SK-N-SH treated with all-trans-retinoic acid at 6 μM for 48 hours (cell line): ENCODE measurements at regions not wholly inside any gene's neighbourhood (a gene's known extent, or its start where the extent isn't known, plus 50 kb on each side); places are given as distances from the start of the nearest gene placed in this dataset.

Experiments
- ARNTL ChIP-seq: fragments of 450-650 bp; formaldehyde crosslinking; IDR thresholded peaks from 2 replicates; pipeline ENCODE4 v1.5.0; 2020; ENCODE audit warnings: low read depth, mild to moderate bottlenecking, moderate library complexity, borderline replicate concordance
- CREB5 ChIP-seq: fragments of 250-450 bp; sonication (Bioruptor Pico); IDR thresholded peaks from 2 replicates; pipeline ENCODE4 v1.5.1; 2020; ENCODE audit warnings: low read depth, mild to moderate bottlenecking, moderate library complexity
- CSRNP3 ChIP-seq: fragments of 250-450 bp; sonication (Bioruptor Pico); IDR thresholded peaks from 2 replicates; pipeline ENCODE4 v1.5.1; 2021; ENCODE audit warnings: mild to moderate bottlenecking, moderate library complexity
- PATZ1 ChIP-seq: fragments of 250-450 bp; sonication (Bioruptor Pico); IDR thresholded peaks from 2 replicates; pipeline ENCODE4 v1.8.0; 2020; ENCODE audit warnings: mild to moderate bottlenecking, moderate library complexity, borderline replicate concordance
- PPARA ChIP-seq: fragments of 250-450 bp; sonication (Bioruptor Pico); IDR thresholded peaks from 2 replicates; pipeline ENCODE4 v1.5.0; 2020; ENCODE audit warnings: mild to moderate bottlenecking, borderline replicate concordance
- RARB ChIP-seq: fragments of 250-450 bp; sonication (Bioruptor Pico); IDR thresholded peaks from 2 replicates; pipeline ENCODE4 v1.8.0; 2021; ENCODE audit warnings: mild to moderate bottlenecking, moderate library complexity
- ZFP3 ChIP-seq: fragments of 250-450 bp; sonication (Bioruptor Pico); IDR thresholded peaks from 2 replicates; pipeline ENCODE4 v1.5.0; 2020; ENCODE audit warnings: mild to moderate bottlenecking, moderate library complexity
- ZNF70 ChIP-seq: fragments of 450-650 bp; formaldehyde crosslinking; IDR thresholded peaks from 2 replicates; pipeline ENCODE4 v1.5.0; 2020; ENCODE audit warnings: mild to moderate bottlenecking, moderate library complexity
- ZNF8 ChIP-seq: fragments of 450-650 bp; formaldehyde crosslinking; IDR thresholded peaks from 2 replicates; pipeline ENCODE4 v1.5.0; 2020; ENCODE audit warnings: mild to moderate bottlenecking, moderate library complexity
- TF ChIP-seq, protein P1 (sequence below): fragments of 250-450 bp; sonication (Bioruptor Pico); IDR thresholded peaks from 2 replicates; pipeline ENCODE4 v1.5.0; 2020; ENCODE audit warnings: mild to moderate bottlenecking, moderate library complexity

DNA sequence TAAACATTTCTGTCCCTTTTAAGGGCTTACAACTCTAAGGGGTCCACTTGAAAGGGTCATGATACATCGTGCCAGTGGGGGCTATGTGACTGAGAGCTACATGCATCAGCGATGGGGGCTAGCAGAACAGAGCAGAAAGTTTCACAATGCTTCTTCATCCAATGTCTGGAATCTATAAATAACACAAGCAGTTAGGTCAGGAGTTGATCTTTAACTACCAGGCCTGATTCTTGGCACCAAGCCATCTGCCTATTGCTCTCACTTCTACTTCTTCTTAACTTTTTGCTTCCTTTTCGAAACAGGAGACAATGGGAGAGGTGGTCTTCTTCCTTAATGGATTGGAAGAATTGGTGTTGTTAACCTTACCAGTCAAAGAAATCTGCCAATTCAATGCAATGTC lies 410.0 kb downstream of the TGFB2 start:
- TF ChIP-seq ZFP3 (CRISPR knock-in tag): no peak
- TF ChIP-seq, protein P1, sequence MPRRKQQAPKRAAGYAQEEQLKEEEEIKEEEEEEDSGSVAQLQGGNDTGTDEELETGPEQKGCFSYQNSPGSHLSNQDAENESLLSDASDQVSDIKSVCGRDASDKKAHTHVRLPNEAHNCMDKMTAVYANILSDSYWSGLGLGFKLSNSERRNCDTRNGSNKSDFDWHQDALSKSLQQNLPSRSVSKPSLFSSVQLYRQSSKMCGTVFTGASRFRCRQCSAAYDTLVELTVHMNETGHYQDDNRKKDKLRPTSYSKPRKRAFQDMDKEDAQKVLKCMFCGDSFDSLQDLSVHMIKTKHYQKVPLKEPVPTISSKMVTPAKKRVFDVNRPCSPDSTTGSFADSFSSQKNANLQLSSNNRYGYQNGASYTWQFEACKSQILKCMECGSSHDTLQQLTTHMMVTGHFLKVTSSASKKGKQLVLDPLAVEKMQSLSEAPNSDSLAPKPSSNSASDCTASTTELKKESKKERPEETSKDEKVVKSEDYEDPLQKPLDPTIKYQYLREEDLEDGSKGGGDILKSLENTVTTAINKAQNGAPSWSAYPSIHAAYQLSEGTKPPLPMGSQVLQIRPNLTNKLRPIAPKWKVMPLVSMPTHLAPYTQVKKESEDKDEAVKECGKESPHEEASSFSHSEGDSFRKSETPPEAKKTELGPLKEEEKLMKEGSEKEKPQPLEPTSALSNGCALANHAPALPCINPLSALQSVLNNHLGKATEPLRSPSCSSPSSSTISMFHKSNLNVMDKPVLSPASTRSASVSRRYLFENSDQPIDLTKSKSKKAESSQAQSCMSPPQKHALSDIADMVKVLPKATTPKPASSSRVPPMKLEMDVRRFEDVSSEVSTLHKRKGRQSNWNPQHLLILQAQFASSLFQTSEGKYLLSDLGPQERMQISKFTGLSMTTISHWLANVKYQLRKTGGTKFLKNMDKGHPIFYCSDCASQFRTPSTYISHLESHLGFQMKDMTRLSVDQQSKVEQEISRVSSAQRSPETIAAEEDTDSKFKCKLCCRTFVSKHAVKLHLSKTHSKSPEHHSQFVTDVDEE: no peak
- no peak for TF ChIP-seq RARB (CRISPR knock-in tag)
- no peak for TF ChIP-seq ZNF8 (CRISPR knock-in tag)
- TF ChIP-seq CREB5 (CRISPR knock-in tag): no peak
- TF ChIP-seq ARNTL (CRISPR knock-in tag): no peak
- no peak for TF ChIP-seq PPARA
- TF ChIP-seq PATZ1 (CRISPR knock-in tag): no peak
- no peak for TF ChIP-seq CSRNP3 (CRISPR knock-in tag)
- no peak for TF ChIP-seq ZNF70 (CRISPR knock-in tag)
